ENCODE measurements at regions not wholly inside any gene's neighbourhood (a gene's known extent, or its start where the extent isn't known, plus 50 kb on each side); places are given as distances from the start of the nearest gene placed in this dataset.
"Not testable (repeated sequence)": the region's sequence is repeated elsewhere in the genome, so short reads cannot be mapped to it uniquely, and the experiment has no call there.

DNA sequence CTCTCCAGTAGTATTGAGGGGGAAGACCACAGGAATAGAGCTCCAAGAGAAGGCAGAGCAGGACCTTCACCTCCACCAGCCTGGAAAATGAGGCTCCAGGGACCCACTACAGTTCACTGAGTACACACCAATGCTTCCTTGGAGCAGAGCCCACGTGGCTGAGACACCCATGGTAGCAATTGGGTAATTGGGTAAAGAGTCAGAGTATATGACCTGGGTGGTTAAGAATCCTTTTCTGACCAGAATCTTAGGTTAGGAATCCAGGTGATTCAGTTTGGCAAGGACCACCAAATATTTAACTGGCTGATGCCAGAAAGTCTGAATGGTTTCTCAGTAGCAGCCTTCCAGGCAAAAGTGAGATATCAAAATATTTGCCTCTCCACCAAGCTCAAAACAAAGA is 107.7 kb downstream of the MDH1 start:
- no peak for DNase-seq (ENCODE audit: low spot score)

DNA sequence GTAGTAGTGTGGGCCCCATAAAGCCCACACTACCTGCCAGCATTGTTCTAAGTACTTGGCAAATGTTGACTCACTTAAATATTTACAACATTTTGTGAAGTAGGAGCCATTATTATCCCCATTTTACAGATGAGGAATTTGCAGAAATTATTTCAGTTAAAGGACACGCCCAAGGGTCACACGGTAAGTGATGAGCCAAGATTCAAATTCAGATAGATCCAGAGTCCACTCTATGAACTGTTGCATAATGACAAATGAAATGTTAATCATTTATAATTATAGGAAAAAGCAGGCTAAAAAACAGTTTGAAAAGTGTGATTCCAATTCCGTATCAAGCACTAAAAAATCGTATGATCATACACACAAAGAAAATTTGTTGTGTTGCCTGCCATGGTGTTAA is 108.4 kb downstream of the MDH1 start:
- no peak for DNase-seq (ENCODE audit: low spot score)

DNA sequence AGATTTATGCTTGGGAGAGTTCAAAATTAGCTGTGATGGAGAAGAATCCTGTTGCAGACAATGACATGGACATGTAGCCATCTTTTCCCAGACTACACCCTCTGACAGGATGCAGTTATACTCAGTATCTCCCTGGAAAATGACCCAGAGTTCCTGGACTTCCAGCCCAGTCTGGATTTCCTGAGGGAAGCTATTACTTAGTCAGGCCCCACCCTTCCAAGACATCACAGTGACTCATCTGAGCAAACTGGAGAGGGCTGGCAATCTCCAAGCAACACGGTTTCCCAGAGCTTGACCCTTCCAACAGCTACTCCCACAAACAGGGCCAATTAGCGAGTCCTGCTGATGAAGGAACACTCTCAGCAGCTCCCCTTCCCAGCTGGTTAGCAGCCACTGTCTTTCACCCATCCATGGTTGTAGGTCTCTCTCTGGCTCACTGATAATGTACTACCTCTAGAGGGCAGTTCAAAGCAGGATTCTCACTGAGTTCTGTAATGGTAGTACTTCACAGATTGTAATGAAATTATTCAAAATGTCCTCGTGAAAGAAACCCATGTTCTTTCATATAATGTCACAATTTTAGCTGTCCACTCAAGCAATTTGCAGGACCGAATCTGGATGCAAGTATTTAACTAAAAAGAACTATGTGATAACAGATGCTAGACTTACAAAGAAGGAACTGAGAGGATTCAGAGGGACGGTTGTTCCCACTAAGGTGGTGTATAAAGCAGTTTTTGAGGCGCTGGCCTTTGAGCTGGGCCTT is 110.2 kb downstream of the MDH1 start:
- DNase-seq (ENCODE audit: low spot score): peak; percentile 27

DNA sequence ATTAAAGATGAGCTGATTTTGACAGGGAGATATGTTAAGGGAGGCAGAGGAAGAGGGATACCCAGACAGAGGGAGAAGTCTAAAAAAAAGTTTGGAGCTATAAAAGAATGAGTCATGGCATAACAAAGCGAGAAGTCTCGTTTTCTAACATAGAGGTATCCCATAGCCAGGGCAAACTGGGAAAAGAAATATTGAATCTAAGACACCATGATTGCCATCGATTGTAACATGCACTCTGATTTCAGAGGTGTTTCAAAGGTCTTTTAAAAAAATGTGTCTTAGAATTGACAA is 110.7 kb downstream of the MDH1 start:
- no peak for DNase-seq (ENCODE audit: low spot score)

DNA sequence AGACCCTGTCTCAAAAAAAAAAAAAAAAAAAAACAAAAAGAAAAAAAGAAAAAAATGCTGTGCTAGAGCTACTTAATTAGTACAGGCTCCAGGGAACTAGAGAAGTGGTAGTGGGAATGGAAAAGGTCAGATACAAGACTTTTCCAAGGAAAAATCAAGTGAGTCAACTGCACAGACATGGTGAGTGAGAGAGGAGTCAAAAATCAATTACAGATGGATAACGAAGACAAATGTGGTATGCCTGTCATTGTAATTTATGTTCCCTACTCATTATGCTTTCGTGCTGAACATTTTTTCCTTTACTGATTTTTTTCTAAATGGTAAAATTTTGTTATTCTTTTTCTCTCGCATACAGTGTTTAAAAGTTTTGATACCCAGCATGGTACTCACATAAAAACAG is 111.5 kb downstream of the MDH1 start:
- DNase-seq (ENCODE audit: low spot score): no peak

DNA sequence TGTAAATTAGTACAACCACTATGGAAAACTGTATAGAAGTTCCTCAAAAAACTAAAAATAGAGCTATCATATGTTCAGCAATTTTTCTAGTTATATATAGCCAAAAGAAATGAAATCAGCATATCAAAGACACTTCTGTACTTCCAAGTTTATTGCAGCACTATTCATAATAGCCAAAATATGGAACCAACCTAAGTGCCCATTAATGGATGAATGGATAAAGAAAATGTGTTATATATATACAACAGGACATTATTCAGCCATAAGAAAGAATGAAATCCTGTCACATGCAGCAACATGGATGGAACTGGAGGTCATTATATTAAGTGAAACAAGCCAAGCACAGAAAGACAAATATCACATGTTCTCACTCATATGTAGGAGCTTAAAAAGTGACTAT is 112.6 kb downstream of the MDH1 start:
- DNase-seq (ENCODE audit: low spot score): no peak

DNA sequence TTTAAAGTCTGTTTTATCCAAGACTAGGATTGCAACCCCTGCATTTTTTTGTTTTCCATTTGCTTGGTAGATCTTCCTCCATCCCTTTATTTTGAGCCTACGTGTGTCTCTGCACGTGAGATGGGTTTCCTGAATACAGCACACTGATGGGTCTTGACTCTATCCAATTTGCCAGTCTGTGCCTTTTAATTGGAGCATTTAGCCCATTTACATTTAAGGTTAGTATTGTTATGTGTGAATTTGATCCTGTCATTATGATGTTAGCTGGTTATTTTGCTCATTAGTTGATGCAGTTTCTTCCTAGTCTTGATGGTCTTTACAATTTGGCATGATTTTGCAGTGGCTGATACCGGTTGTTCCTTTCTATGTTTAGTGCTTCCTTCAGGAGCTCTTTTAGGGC is 117.3 kb downstream of the MDH1 start:
- not testable (repeated sequence) for DNase-seq (ENCODE audit: low spot score)

DNA sequence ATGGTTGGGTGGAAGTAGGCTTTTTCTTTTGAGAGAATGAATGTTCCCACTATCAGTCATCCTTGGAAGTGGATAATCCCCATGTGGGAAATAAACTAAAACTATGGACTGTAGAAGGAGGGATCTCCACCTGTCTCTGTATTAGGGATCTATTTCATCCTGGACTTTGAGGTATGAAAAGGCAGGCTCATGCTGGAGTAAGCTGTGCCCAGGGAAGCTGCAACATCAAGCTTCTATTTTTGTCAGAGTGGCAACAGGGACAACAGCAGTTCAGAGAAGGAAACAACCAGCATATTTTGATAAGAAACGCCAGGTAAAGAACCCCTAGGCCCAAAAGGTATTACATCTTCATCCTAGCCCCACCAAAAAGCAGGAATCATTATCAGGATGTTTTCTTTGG is 122.0 kb downstream of the MDH1 start:
- DNase-seq (ENCODE audit: low spot score): no peak

DNA sequence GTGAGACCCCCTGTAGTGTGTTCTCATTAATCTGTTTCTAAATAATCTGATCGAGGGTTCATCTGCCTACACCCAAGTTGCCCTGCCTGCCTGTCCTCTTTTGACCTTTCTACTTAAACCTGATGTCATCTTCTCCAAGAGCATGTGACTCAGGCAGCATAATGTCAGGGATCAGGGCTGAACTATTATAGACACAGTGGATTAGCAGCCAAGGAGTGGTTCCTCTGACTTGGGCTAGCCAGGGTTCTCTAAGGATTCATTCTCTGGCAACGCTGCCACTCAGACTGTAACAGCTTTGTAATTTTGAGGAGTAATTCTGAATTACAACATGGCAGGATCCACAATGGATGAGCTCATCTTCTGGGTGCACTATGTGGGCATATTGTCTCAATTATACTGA is 124.0 kb downstream of the MDH1 start:
- no peak for DNase-seq (ENCODE audit: low spot score)

DNA sequence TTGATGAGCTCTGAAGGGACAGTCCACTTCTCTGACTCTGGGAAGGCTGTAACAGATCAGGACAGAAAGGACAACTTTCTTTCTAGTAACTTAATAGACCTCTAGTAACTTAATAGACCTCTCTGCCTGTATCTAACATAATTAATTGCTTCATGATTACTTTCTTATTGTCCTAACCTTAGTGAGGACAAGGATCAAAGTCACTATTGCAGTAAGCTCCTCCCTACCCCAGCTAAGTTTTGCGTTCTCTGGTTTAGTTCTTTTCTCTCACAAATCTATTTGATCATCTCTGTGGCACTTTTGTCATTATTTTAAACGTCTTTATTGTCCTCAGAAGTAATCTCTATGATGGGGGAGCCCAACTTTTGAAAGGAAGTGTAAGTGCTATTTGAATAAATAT is 125.5 kb upstream of the UGP2 start:
- no peak for DNase-seq (ENCODE audit: low spot score)

DNA sequence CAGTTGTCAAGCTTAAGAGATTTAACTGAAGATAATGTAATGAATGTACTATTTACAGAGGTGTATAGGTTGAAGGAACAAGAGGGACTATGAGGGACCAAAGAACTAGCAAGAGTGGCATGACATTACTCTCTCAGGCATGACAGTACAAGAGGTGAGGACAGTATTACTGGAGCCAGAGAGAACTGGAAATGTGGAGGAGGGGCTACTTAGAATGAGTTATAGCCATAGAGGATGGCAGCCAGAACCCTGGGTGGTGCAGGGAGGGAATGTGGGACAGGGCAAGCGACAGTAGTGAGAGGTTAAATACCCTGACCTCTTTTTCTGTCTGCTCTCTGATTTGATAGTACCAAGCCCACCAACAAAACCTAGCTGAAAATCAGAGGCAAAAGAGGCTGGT is 122.6 kb upstream of the UGP2 start:
- no peak for DNase-seq (ENCODE audit: low spot score)

DNA sequence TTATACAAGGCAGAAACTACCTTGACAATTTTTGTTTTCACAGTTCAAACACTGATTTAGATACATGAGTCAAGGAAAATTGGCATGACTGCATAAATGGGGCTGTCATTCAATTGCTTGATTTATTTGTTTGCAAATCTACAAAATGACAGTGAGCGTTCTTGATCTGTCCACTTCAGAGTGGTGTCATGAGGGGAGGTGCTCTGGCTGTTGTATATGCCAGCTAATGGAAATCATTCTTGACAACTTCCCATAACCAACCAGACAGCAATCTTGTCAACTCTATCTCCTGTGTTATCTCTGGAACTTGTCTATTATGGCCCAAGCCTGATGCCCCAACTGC is 120.6 kb upstream of the UGP2 start:
- DNase-seq (ENCODE audit: low spot score): no peak

DNA sequence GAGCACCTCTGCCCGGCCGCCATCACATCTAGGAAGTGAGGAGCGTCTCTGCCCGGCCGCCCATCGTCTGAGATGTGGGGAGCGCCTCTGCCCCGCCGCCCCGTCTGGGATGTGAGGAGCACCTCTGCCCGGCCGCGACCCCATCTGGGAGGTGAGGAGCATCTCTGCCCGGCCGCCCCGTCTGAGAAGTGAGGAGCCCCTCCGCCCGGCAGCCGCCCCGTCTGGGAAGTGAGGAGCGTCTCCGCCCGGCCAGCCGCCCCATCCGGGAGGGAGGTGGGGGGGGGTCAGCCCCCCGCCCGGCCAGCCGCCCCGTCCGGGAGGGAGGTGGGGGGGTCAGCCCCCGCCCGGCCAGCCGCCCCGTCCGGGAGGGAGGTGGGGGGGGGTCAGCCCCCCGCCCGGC is 119.4 kb upstream of the UGP2 start:
- not testable (repeated sequence) for DNase-seq (ENCODE audit: low spot score)

DNA sequence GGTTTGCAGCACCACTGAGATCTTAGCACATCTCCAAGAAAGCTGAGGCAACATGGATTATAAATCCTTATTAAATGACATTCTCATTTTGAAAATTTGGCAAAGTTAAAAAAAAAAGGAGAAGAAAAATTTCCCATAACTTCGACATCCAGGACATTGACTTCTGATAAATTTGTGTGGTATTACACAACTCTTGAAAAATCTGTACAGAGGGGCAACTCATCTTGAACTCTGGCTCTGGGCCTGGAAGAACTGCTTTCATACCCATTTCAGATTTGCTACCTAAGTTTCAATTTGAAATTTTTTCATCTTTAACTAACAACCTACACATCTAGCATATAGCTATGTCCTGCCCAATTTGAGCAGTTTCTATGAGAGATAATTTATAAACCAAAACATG is 118.0 kb upstream of the UGP2 start:
- no peak for DNase-seq (ENCODE audit: low spot score)

DNA sequence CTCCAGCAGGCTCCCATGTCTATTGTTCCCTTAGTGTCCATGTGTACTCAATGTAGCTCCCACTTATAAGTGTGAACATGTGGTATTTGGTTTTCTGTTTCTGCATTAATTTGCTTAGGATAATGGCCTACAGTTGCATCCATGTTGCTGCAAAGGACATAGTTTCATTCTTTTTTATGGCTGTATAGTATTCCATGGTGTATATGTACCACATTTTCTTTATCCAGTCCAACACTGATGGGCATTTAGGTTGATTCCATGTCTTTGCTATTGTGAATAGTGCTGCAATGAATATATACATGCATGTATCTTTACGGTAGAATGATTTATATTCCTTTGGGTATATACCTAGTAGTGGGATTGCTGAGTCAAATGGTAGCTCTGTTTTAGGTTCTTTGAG is 116.5 kb upstream of the UGP2 start:
- DNase-seq (ENCODE audit: low spot score): not testable (repeated sequence)

DNA sequence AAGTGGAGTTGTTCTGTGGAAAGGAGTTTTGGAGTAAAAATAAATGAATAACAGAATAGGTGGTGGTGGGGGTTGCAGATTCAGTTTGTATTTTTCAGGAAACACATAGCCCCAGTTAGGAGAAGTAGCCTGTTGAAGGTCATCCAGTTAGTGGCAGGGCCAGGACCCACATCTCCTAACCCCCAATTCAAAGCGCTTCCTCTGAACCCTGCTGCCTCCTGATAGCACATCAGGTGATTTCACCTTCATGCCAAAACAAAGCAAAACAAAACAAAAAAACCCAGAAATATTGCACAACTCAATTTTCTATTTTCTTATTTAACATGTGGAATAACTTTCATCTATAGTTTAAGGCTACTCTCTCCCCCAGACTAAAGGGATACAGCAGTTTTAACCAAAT is 112.3 kb upstream of the UGP2 start:
- no peak for DNase-seq (ENCODE audit: low spot score)

DNA sequence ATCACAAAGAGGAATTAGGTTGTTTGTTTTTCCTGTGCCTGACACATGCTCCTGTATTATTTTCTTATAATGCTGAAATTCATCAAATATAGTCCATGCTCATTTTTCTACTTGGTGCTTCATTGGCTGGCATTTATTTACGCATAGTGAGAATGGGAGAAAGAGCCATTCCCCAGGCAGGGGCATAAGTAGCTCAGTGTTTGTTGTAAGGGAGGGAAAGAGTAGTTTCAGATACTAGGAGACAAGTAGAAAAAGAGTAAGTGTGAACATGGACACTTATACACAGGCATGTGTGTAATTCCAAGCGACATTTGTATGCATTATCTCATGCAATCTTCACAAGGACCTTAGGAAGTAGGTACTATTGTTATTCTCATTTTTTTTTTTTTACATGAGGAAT is 111.9 kb upstream of the UGP2 start:
- DNase-seq (ENCODE audit: low spot score): no peak

DNA sequence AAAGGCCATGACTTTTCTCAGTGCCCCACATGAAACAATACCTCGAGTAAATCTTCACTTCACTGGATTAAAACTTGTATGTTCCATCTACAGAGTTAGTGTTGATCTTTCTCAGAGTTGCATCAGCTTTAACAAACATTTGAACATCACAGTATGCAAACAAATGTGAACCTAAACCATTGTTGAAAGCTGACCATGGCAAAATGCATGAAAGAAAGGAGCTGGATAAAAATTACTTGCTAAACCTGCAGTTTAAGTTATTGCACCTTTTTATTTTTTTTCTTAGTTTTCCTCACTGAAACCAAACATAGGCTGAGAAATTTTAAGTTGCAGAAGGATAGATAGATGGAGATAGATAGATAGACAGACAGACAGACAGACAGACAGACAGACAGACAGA is 107.2 kb upstream of the UGP2 start:
- DNase-seq (ENCODE audit: low spot score): no peak

DNA sequence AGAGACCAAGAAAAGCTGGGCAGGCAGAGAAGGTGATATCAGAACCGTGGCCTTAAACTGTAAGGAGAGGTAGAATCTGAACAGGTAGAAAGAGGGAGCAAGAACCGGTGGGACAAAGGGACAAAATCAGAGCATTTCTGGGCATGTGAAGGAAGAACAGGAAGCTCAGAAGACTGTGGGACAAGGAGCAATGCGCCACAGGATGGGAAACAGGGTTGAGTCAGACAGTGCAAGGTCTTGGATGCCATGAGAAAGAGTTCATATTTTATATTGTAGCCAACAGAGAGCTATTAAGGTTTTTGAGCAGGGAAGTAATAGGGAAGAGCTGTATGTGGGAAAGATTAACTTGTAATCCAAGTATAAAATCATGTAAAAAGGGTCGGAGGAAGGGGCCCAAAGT is 106.4 kb upstream of the UGP2 start:
- DNase-seq (ENCODE audit: low spot score): no peak

DNA sequence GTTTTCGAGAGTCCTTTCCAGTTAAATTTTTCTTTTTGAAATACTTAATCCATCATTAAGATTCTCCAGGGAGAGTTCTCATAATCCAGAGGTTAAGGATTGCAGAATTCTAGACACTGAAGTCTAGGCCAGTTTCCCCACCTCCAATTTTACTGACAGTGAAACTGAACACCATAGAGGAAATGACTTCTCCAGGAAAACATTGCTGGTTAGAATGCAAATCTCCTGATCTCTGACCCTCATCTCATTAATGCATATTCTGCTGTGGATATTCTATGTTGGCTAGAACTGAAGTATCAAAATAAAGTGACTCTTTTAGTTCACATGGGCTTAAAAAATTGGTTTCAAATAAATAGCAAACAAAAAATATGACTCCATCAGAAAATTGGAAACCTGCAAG is 105.8 kb upstream of the UGP2 start:
- no peak for DNase-seq (ENCODE audit: low spot score)

DNA sequence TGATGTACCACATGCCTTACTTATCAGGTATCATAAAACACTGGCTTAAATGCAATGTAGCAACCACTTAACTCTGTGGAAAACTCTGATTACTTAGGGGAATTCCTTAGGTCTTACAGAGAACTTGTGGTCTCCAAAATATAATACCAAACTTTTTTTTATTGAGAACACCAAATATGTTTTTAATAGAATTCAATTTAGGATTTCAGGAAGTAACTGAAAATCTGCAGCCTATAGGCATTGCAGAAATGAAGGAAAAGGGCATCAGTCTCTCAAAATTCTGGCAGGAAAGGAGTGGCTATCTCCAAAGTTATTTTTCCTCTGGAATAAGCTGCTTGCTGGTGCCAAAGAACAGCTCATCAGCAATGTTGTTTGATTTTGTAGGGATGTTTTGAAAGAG is 105.3 kb upstream of the UGP2 start:
- DNase-seq (ENCODE audit: low spot score): no peak

DNA sequence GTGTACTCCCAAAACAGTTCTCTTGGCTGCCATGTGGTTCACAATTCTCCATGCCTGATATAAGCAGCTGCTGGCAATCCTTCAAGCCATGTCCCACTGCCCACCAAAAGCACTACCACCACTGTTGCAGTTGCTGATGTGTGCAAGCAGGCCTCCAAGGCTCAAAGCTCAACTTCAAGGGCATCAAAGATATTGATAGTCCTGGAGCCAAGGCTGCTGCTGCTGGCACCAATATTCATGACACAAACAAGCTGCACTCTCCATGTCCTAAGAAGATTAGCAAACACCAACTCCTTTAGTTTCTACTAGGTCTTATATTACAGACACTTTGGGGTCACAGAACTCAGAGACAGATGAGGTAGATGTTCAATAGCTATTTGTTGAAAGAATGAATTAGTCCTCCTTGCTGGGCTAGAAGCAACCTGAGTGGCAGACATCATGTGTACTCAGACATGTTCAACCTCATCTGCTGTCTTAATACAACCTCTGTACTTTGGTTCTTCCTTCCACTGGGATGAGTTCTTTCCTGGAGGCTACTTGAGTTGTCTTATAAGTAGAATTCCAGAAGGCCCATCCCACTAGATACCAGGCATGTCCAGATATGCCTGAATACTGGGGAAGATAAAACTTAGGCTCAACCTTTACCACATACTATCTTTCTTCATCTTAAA is 104.5 kb upstream of the UGP2 start:
- no peak for DNase-seq (ENCODE audit: low spot score)

DNA sequence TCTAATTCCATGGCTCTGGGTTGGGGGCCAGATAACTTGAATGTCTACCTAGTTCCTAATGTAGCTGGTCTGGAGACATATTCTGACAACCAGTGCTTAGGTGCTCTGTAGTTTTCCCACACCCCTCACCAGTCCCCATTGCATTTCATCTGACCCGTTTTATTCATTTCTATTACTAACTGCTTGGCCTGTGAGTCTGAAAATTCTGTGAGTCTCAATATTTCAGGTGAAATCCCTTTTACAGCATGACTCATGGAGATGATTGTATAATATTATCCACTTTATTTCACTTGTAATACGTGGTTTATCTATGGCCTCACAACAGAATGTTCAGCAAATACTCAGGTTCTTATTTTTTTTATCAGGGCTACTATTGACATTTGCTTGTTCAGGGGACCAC is 103.7 kb upstream of the UGP2 start:
- no peak for DNase-seq (ENCODE audit: low spot score)

DNA sequence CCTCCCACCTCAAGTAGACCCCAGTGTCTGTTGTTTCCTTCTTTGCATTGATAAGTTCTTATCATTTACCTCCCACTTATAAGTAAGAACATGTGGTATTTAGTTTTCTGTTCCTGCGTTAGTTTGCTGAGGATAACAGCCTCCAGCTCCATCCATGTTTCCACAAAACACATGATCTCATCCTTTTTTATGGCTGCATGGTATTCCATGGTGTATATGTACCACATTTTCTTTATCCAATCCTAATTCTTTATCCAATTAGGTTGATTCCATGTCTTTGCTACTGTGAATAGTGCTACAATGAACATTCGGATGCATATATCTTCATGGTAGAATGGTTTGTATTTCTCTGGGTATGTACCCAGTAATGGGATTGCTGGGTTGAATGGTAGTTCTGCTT is 102.5 kb upstream of the UGP2 start:
- DNase-seq (ENCODE audit: low spot score): not testable (repeated sequence)

All from germinal center (tissue), 1 donor.